K562 (cell line): ENCODE measurements at regions not wholly inside any gene's neighbourhood (a gene's known extent, or its start where the extent isn't known, plus 50 kb on each side); places are given as distances from the start of the nearest gene placed in this dataset.

Source experiments
- HDAC6 ChIP-seq: IDR thresholded peaks from 2 replicates; pipeline ENCODE4 v1.6.1; 2012; ENCODE audit warnings: low read depth, mild to moderate bottlenecking, control low read depth, inconsistent platforms, low read length, moderate library complexity
- SNRNP70 ChIP-seq: fragments of 200-400 bp; formaldehyde crosslinking; optimal IDR thresholded peaks from 2 replicates; pipeline ENCODE3; 2017; ENCODE audit warnings: low read depth, low read length
- SRSF1 ChIP-seq: fragments of 200-400 bp; formaldehyde crosslinking; IDR thresholded peaks from 2 replicates; pipeline ENCODE4 v1.6.1; 2017; ENCODE audit warnings: mild to moderate bottlenecking, low read depth, low read length, moderate library complexity
- ZNF140 ChIP-seq: fragments of 250-450 bp; sonication (Bioruptor Pico); IDR thresholded peaks from 2 replicates; pipeline ENCODE4 v1.8.0; 2021; ENCODE audit warnings: moderate library complexity, mild to moderate bottlenecking, inconsistent platforms

DNA sequence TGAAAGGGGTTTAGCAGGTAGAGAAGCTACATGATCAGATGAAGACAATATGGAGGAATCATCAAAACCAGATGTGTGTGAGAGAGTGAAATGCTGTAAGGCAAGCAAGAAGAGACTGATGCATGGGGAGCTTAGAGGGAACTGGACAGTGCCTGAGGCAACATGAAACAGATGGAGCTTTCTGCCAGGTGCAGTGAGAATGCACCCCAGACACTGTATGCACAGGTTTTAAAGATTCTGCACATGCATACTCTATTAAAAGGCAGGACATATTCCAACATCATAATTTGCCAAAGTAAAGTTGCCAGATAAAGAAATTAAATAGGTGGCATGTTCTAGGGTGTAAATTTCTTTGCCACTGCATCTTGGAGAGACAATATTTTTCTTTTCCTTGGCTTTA, 200.1 kb downstream of the AMY1C start:
- no peak for TF ChIP-seq HDAC6
- no peak for TF ChIP-seq ZNF140 (CRISPR knock-in tag)
- no peak for TF ChIP-seq SNRNP70
- TF ChIP-seq SRSF1: no peak
